HAP-1 (cell line): ENCODE measurements at regions not wholly inside any gene's neighbourhood (a gene's known extent, or its start where the extent isn't known, plus 50 kb on each side); places are given as distances from the start of the nearest gene placed in this dataset.

Experiments
- DNase-seq, 2 experiments: peaks; one replicate each; pipeline ENCODE4 v3.0.0-alpha.2; 2016 to 2020; ENCODE audit warnings: low spot score in 2 of 2
- H3K27me3 ChIP-seq: fragments of 250-450 bp; sonication (Bioruptor Pico); 2 replicates; pipeline ENCODE4 v1.5.1; 2020; ENCODE audit warnings: low read depth, mild to moderate bottlenecking, moderate library complexity
- H3K36me3 ChIP-seq: fragments of 250-450 bp; sonication (Bioruptor Pico); replicated peaks from 2 replicates; pipeline ENCODE4 v1.5.1; 2020; ENCODE audit warnings: mild to moderate bottlenecking
- H3K4me1 ChIP-seq: fragments of 250-450 bp; sonication (Bioruptor Pico); 2 replicates; pipeline ENCODE4 v1.5.1; 2020; ENCODE audit warnings: mild to moderate bottlenecking
- H3K4me3 ChIP-seq: fragments of 250-450 bp; sonication (Bioruptor Pico); 2 replicates; pipeline ENCODE4 v1.5.1; 2020; ENCODE audit warnings: mild to moderate bottlenecking, moderate library complexity
- H3K9me3 ChIP-seq: fragments of 250-450 bp; sonication (Bioruptor Pico); 2 replicates; pipeline ENCODE4 v1.5.1; 2020; ENCODE audit warnings: mild to moderate bottlenecking, moderate library complexity
- in situ Hi-C: fragments of 300-500 bp; cut with MboI; formaldehyde crosslinking; loops from 3 replicates; pipeline ENCODE4 v1.14.3; 2020; ENCODE audit warnings: low sequenced_read_pairs, inconsistent platforms, mixed read lengths

DNA sequence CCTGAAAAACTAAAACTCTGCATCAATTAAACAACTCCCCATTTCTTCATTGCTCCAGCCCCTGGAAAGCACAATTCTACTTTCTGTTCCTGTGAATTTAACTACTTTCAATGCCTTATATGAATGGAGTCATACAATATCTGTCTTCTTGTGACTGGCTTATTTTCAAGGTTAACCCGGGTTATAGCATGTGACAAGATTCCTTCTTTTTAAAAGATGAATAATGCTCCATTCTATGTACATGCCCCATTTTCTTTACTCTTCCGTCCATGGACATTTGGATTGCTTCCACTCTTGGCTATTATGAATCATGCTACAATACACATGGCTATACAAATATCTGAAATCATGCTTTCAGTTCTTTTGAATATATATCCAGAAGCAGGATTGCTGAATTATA, 334.9 kb upstream of the ID4 start:
- no peaks in the 10 kb centered on the region for H3K27me3 ChIP-seq
- no peaks in the 10 kb centered on the region for H3K4me1 ChIP-seq
- no peaks in the 10 kb centered on the region; the same call in 1 of the 2 replicates for H3K9me3 ChIP-seq
- no peaks in the 10 kb centered on the region for H3K36me3 ChIP-seq
- no peak overlapping the region for H3K4me3 ChIP-seq
- in situ Hi-C loops = no loop called here
- DNase-seq = no peak

- H3K9me3 ChIP-seq = no peaks in the 10 kb centered on the region
- DNase-seq = no peak
- no peak overlapping the region for H3K4me3 ChIP-seq
- no peaks in the 10 kb centered on the region for H3K4me1 ChIP-seq
- H3K27me3 ChIP-seq = no peaks in the 10 kb centered on the region
- in situ Hi-C loops = no loop called here
- H3K36me3 ChIP-seq = no peaks in the 10 kb centered on the region
Observed at GRCh38 chr6:19515939-19516338, 321.2 kb upstream of the ID4 start.

DNA sequence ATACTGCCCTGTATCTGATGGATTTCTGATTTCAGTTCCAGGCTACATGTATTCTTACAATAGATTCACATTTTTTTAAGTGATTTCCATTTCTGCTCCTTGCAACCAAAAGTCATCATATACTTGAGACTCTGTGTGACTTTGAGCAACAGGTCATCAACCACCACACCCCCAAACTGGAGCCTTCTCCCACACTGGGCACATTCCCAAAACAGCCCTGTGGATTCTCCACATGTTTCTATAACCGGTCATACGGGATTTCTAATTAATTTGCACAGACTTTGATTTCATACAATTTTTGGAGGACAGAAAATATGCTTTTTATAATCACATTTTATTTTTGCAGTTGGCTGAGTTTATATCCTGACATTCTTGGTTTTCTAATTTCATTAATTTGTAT, 317.2 kb upstream of the ID4 start:
- Histone ChIP-seq H3K27me3 (no peaks in the 10 kb centered on the region), H3K9me3 (no peaks in the 10 kb centered on the region), H3K4me3 (no peak overlapping the region), H3K4me1 (no peaks in the 10 kb centered on the region), H3K36me3 (no peaks in the 10 kb centered on the region)
- in situ Hi-C loops = no loop called here
- DNase-seq = no peak

DNA sequence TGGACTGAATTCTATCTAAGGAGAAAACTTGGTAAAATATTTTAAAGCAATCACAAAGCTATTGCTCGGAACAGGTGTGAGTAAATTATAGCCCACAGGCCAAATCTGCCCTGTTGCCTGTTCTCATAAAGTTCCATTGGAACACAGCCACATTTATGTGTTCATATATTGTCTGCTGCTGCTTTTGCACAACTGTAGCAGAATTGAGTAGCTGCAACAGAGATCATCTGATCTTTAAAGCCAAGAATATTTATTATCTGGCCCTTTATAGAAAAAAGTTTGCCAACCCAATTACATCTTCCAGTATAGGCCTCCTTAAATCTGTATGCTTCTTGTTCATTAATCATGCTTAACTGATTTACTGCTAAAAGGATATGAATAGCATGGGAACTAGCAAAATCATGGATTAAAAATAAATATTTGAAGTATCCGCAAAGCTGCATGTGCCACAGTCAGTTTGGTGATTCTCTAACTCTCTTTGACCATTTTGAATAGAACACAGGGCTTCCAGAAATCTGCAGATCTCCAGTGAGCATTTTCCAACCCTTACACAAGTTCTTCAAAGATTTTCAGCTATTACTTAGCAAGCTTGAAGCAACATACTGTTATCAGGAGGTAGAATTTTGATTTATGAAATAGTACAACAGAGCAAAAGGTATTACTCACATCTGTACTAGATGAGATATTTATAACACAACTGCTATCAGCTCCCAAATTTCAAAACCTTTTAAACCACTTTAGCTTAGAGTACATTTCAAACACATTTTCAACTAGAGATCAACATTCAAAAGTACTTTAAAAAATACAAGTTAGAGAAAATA, 312.6 kb upstream of the ID4 start:
- DNase-seq = no peak
- Histone ChIP-seq H3K27me3 (no peaks in the 10 kb centered on the region), H3K9me3 (no peaks in the 10 kb centered on the region), H3K4me3 (no peak overlapping the region), H3K36me3 (no peaks in the 10 kb centered on the region), H3K4me1 (no peaks in the 10 kb centered on the region)
- in situ Hi-C loops = no loop called here

GRCh38 chr6:19525673-19526072, 311.5 kb upstream of the ID4 start:
- no peak overlapping the region for H3K4me3 ChIP-seq
- no peaks in the 10 kb centered on the region for H3K27me3 ChIP-seq
- H3K4me1 ChIP-seq = no peaks in the 10 kb centered on the region
- in situ Hi-C loops = no loop called here
- no peaks in the 10 kb centered on the region for H3K9me3 ChIP-seq
- no peak for DNase-seq
- H3K36me3 ChIP-seq = no peaks in the 10 kb centered on the region

- in situ Hi-C loops = no loop called here
- no peaks in the 10 kb centered on the region for H3K9me3 ChIP-seq
- no peaks in the 10 kb centered on the region for H3K27me3 ChIP-seq
- no peaks in the 10 kb centered on the region for H3K4me1 ChIP-seq
- no peaks in the 10 kb centered on the region for H3K36me3 ChIP-seq
- DNase-seq = no peak
- H3K4me3 ChIP-seq = no peak overlapping the region
Observed at GRCh38 chr6:19530188-19530587, 307.0 kb upstream of the ID4 start.

DNA sequence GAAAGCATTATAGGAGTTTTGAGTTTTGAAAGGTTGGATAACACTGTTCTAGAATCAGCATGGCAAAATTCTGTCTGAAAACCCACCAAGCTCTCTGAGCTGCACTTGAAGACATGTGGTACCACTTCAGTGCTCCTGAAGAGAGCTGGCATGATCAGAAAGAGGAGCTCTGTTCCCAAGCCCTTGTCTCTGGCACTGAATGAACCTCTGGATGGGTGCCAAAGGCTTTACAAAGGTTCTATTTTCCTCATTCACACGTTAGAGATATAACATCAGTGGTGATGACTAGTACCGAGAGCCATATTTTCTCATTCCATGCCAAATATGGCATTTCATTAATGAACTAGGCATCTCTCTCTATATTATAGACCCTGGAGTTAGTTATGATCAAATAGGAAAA, 301.8 kb upstream of the ID4 start:
- DNase-seq = no peak
- Histone ChIP-seq H3K36me3 (no peaks in the 10 kb centered on the region), H3K4me1 (no peaks in the 10 kb centered on the region), H3K4me3 (no peak overlapping the region), H3K27me3 (no peaks in the 10 kb centered on the region), H3K9me3 (no peaks in the 10 kb centered on the region)
- in situ Hi-C loops = no loop called here

DNA sequence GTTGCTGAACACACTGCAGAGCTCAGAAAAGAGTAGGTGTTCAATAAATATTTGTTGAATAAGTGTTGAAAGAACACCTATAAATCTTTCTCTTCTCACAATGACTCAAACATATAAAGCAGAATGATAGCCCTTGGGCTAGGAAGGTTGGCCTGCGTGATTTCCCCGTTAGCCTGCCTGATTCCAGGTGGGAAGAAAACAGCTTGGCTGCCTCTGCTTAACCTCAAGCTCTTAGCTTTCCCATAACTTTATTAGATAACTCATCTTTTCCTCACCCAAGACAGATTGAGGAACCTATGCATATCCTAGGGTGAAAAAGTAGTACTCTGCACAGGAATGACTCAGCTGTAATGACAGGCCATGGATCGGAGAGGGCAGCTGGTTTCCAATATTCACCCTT, 300.3 kb upstream of the ID4 start:
- Histone ChIP-seq H3K27me3 (no peaks in the 10 kb centered on the region), H3K36me3 (no peaks in the 10 kb centered on the region), H3K4me1 (no peaks in the 10 kb centered on the region), H3K4me3 (no peak overlapping the region), H3K9me3 (no peaks in the 10 kb centered on the region)
- in situ Hi-C loops = no loop called here
- DNase-seq = no peak

DNA sequence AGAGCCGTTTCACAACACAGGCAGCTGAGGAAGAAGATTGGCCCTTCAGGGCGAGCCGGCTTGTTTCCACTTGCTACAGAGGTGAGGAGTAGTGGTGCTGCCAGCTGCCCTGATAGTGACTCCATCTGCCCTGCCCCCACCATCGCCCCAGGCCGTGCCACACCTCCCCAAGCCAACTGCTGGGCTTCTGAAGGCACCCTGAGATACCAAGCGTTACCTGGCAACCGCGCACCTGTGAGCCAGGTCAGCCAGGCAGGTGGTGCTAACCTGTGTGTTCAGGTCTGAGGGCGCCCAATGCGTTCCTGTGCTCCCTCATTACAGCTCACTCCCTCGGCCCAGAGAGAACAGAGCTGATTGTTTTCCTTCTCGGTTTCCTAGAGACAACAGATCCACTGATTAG, 299.1 kb upstream of the ID4 start:
- no peak for DNase-seq
- Histone ChIP-seq H3K9me3 (no peaks in the 10 kb centered on the region), H3K27me3 (no peaks in the 10 kb centered on the region), H3K36me3 (no peaks in the 10 kb centered on the region), H3K4me1 (no peaks in the 10 kb centered on the region), H3K4me3 (no peak overlapping the region)
- in situ Hi-C loops = no loop called here

- Histone ChIP-seq H3K27me3 (no peaks in the 10 kb centered on the region), H3K36me3 (no peaks in the 10 kb centered on the region), H3K4me3 (no peak overlapping the region), H3K4me1 (no peaks in the 10 kb centered on the region), H3K9me3 (no peaks in the 10 kb centered on the region)
- DNase-seq = no peak
- in situ Hi-C loops = no loop called here
Observed at GRCh38 chr6:19547507-19547906, 289.7 kb upstream of the ID4 start.

DNA sequence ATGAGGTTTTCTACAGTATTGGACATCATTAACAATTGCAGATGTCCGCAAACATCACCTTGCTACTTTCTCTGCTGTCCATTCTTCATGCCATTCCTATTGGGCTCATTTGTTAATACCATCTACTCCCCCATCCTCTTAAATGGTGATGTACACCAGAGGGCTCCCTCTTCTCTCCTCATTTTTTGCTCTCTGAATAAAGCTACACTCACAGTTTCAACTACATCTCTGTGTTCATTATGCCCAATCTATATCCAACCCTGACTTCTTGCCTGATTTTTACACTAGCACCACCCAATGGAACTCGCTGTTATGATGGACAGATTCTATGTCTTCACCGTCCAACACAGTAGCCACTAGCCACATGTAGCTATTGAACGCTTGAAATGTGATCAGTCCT, 288.1 kb upstream of the ID4 start:
- H3K9me3 ChIP-seq = no peaks in the 10 kb centered on the region
- no peaks in the 10 kb centered on the region for H3K36me3 ChIP-seq
- no peak for DNase-seq
- no peaks in the 10 kb centered on the region for H3K4me1 ChIP-seq
- H3K4me3 ChIP-seq = no peak overlapping the region
- no peaks in the 10 kb centered on the region for H3K27me3 ChIP-seq
- in situ Hi-C loops = no loop called here

DNA sequence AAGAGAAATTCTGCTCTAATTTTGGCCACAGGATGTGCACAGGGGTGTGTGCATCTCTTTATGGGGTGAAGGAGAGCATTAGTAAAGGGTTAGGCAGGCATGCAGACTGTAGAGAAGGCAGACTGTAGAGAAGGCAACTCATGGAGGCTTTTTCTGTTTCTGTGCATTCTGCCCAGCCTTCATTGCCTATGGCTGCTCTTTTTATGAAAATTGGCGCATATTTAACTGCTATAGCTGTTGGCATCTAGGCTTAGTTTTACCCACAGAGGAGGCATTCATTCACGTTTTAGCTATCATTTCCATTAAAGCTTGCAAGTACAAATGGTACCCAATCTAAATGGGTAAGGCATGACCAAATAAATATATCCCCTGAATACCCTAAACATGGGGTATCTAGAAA, 286.8 kb upstream of the ID4 start:
- no peaks in the 10 kb centered on the region for H3K27me3 ChIP-seq
- H3K9me3 ChIP-seq = no peaks in the 10 kb centered on the region
- no peaks in the 10 kb centered on the region for H3K36me3 ChIP-seq
- H3K4me3 ChIP-seq = no peak overlapping the region
- in situ Hi-C loops = no loop called here
- H3K4me1 ChIP-seq = no peaks in the 10 kb centered on the region
- no peak for DNase-seq

DNA sequence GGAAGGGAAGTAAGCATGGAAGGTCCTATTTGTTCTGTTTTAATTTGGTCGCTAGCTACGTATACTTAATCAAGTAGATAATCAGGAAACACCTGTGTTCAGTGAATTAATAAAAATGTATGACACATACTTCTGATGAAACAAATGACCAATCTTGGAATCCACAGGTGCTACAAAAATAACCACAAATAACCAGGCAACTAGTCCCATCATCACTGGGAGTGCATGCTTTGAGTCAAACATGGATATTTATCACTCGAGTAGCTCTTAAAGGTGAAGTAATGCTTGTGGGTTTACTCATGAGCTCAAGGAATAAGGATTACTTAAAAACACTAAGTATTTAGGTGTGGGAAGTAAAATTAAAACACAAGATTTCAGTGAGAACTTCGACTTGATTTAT, 285.6 kb upstream of the ID4 start:
- no peak for DNase-seq
- H3K9me3 ChIP-seq = no peaks in the 10 kb centered on the region
- H3K27me3 ChIP-seq = no peaks in the 10 kb centered on the region
- no peaks in the 10 kb centered on the region for H3K36me3 ChIP-seq
- in situ Hi-C loops = no loop called here
- H3K4me1 ChIP-seq = no peaks in the 10 kb centered on the region
- no peak overlapping the region for H3K4me3 ChIP-seq

GRCh38 chr6:19552076-19552475, 285.1 kb upstream of the ID4 start:
- H3K4me1 ChIP-seq = no peaks in the 10 kb centered on the region
- no peaks in the 10 kb centered on the region for H3K36me3 ChIP-seq
- no peak for DNase-seq
- H3K9me3 ChIP-seq = no peaks in the 10 kb centered on the region
- H3K4me3 ChIP-seq = no peak overlapping the region
- no peaks in the 10 kb centered on the region for H3K27me3 ChIP-seq
- in situ Hi-C loops = no loop called here

DNA sequence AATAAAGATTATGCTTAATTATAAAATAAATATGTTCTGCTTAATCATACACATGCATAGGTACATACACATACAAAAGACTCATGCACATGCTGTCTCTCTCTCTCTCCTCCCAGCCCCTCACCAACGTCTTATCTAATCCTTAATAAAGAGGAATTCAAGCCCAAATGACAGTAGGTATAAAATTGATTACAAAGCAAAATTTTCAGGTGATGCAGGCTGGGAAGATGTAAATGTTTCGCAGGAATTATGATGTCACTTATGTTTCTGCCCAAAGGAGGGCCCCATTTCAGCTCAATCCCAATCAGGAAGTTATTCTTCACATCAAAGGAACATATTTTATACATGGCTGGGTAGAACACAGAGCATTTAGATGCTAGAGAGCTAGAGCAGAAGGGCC, 284.6 kb upstream of the ID4 start:
- Histone ChIP-seq H3K9me3 (no peaks in the 10 kb centered on the region), H3K4me1 (no peaks in the 10 kb centered on the region), H3K36me3 (no peaks in the 10 kb centered on the region), H3K4me3 (no peak overlapping the region), H3K27me3 (no peaks in the 10 kb centered on the region)
- in situ Hi-C loops = no loop called here
- DNase-seq = no peak
